ENCODE measurements at regions not wholly inside any gene's neighbourhood (a gene's known extent, or its start where the extent isn't known, plus 50 kb on each side); places are given as distances from the start of the nearest gene placed in this dataset.

GRCh38 chr6:158262082-158262481, 50.2 kb upstream of the TULP4 start:
- H3K9me3 ChIP-seq (ENCODE audit: control insufficient read depth, low read depth, low read length) = no peaks in the 10 kb centered on the region
- peaks cover 22% of the 10 kb centered on the region for H3K36me3 ChIP-seq (ENCODE audit: control insufficient read depth, insufficient read depth, low read length)
- WGBS (ENCODE audit: insufficient coverage, low lambda C conversion rate) = 82% methylated on average over 3 of the region's 7 CpGs
- H3K4me3 ChIP-seq (ENCODE audit: low read length) = no peak overlapping the region
- no peaks in the 10 kb centered on the region for H3K27me3 ChIP-seq (ENCODE audit: control insufficient read depth, insufficient read depth, low read length)
- DNase-seq = no peak
- no peak overlapping the region for H3K27ac ChIP-seq (ENCODE audit: low read length)
- no peaks in the 10 kb centered on the region for H3K4me1 ChIP-seq (ENCODE audit: control insufficient read depth, insufficient read depth, low read length)
